Gastroesophageal sphincter (tissue), 4 donors: ENCODE measurements at regions not wholly inside any gene's neighbourhood (a gene's known extent, or its start where the extent isn't known, plus 50 kb on each side); places are given as distances from the start of the nearest gene placed in this dataset.

Experiments used
- ATAC-seq: fragments of 150-250 bp; one replicate; pipeline ENCODE4 v1.9.1; 2016; ENCODE audit warnings: mild to moderate bottlenecking, moderate library complexity
- H3K27ac ChIP-seq, 4 donors: fragments of 200-600 bp; sonication (generic) in 3 of 4; 1 replicate in 3 of 4; 2 replicates in 1 of 4; pipeline ENCODE4 v1.5.1; 2016 to 2019
- H3K27me3 ChIP-seq: fragments of 200-600 bp; sonication (generic); one replicate; pipeline ENCODE4 v1.5.1; 2019
- H3K36me3 ChIP-seq, 2 donors: fragments of 200-600 bp; sonication (generic); one replicate each; pipeline ENCODE4 v1.5.1; 2019; ENCODE audit warnings: control low read depth in 1 of 2
- H3K4me1 ChIP-seq, 3 donors: fragments of 200-600 bp; sonication (generic); 1 replicate in 2 of 3; 2 replicates in 1 of 3; pipeline ENCODE4 v1.5.1; 2016 to 2019; ENCODE audit warnings: control low read depth in 2 of 3
- H3K4me3 ChIP-seq, 2 donors: fragments of 200-600 bp; sonication (generic); one replicate each; pipeline ENCODE4 v1.5.1; 2019; ENCODE audit warnings: mild to moderate bottlenecking in 1 of 2, moderate library complexity in 1 of 2
- H3K9me3 ChIP-seq, 3 donors: fragments of 200-600 bp; sonication (generic); one replicate each; pipeline ENCODE4 v1.5.1; 2017 to 2019; ENCODE audit warnings: control low read depth in 2 of 3
- CTCF ChIP-seq, 4 experiments: fragments of 200-600 bp in 2 of 4; fragments of 450-650 bp in 2 of 4; sonication (generic) in 1 of 4; IDR thresholded peaks; one replicate each; pipeline ENCODE4 v1.5.1; 2017 to 2019; ENCODE audit warnings: antibody characterized with exemption in 4 of 4, mild to moderate bottlenecking in 2 of 4, moderate library complexity in 2 of 4
- EP300 ChIP-seq: sonication (generic); formaldehyde crosslinking; IDR thresholded peaks from one replicate; pipeline ENCODE4 v1.6.1; 2017; ENCODE audit warnings: antibody characterized with exemption, mild to moderate bottlenecking
- POLR2A ChIP-seq, 2 donors: fragments of 450-650 bp; IDR thresholded peaks; one replicate each; pipeline ENCODE4 v1.6.1; 2017; ENCODE audit warnings: antibody characterized with exemption in 2 of 2, mild to moderate bottlenecking in 2 of 2, moderate library complexity in 1 of 2
- POLR2AphosphoS5 ChIP-seq: sonication (generic); formaldehyde crosslinking; IDR thresholded peaks from one replicate; pipeline ENCODE4 v1.6.1; 2017; ENCODE audit warnings: antibody characterized with exemption
- WGBS, 2 donors: methylation state at CpG; one replicate each; pipeline ENCODE4 v1.1.5; 2018; ENCODE audit warnings: low coverage in 1 of 2; 5-methylcytosine and 5-hydroxymethylcytosine counted together

GRCh38 chr13:33626407-33626806, 191.5 kb upstream of the RFC3 start:
- no peaks in the 10 kb centered on the region for H3K4me1 ChIP-seq
- no peak for ATAC-seq
- no peaks in the 10 kb centered on the region for H3K9me3 ChIP-seq
- no peak overlapping the region for H3K4me3 ChIP-seq
- H3K27ac ChIP-seq, result no peak overlapping the region
- H3K36me3 ChIP-seq, result no peaks in the 10 kb centered on the region
- no peak for TF ChIP-seq EP300
- TF ChIP-seq POLR2AphosphoS5, result no peak
- no peak for TF ChIP-seq CTCF (IDR thresholded peaks at IDR 0.05)
- no peak for TF ChIP-seq POLR2A (IDR thresholded peaks at IDR 0.05)
- no peaks in the 10 kb centered on the region for H3K27me3 ChIP-seq

GRCh38 chr13:33628662-33629061, 189.3 kb upstream of the RFC3 start:
- no peaks in the 10 kb centered on the region for H3K9me3 ChIP-seq
- TF ChIP-seq POLR2AphosphoS5 (no peak), CTCF (IDR thresholded peaks at IDR 0.05) (no peak)
- no peak for ATAC-seq
- H3K4me3 ChIP-seq, result no peak overlapping the region
- H3K4me1 ChIP-seq, result no peaks in the 10 kb centered on the region
- H3K27me3 ChIP-seq, result no peaks in the 10 kb centered on the region
- no peaks in the 10 kb centered on the region for H3K36me3 ChIP-seq
- WGBS, 2 donors, result 87 to 95% methylated on average over 4 to 6 of the region's 6 CpGs
- H3K27ac ChIP-seq, result no peak overlapping the region

GRCh38 chr13:33629605-33630360, 188.2 kb upstream of the RFC3 start:
- Histone ChIP-seq H3K27ac (no peak overlapping the region), H3K4me1 (no peaks in the 10 kb centered on the region), H3K9me3 (no peaks in the 10 kb centered on the region), H3K4me3 (no peak overlapping the region), H3K36me3 (no peaks in the 10 kb centered on the region), H3K27me3 (no peaks in the 10 kb centered on the region)
- WGBS, 2 donors, result 60 to 74% methylated on average over 4 of the region's 4 CpGs
- TF ChIP-seq POLR2A (IDR thresholded peaks at IDR 0.05), result no peak
- no peak for TF ChIP-seq POLR2AphosphoS5
- TF ChIP-seq EP300, result no peak
- no peak for TF ChIP-seq CTCF (IDR thresholded peaks at IDR 0.05)
- ATAC-seq, result no peak

GRCh38 chr13:33633701-33634545, 184.0 kb upstream of the RFC3 start:
- H3K27me3 ChIP-seq, result no peaks in the 10 kb centered on the region
- H3K36me3 ChIP-seq, result no peaks in the 10 kb centered on the region
- TF ChIP-seq POLR2AphosphoS5 (no peak), EP300 (no peak), CTCF (IDR thresholded peaks at IDR 0.05) (no peak), POLR2A (IDR thresholded peaks at IDR 0.05) (no peak)
- H3K27ac ChIP-seq, result no peak overlapping the region
- ATAC-seq, result no peak
- H3K4me3 ChIP-seq, result no peak overlapping the region
- peaks cover 0 to 4% (median 0%) of the 10 kb centered on the region in 3 donors for H3K4me1 ChIP-seq
- H3K9me3 ChIP-seq, result no peaks in the 10 kb centered on the region
- 74% methylated on average over 3 of the region's 3 CpGs for WGBS, 2 donors

GRCh38 chr13:33634546-33634982, 183.4 kb upstream of the RFC3 start:
- Histone ChIP-seq H3K27ac (peak overlapping the region in 1 of 4 donors; percentile 14), H3K4me3 (no peak overlapping the region), H3K4me1 (peaks cover 0 to 10% (median 0%) of the 10 kb centered on the region in 3 donors), H3K9me3 (no peaks in the 10 kb centered on the region), H3K36me3 (no peaks in the 10 kb centered on the region), H3K27me3 (no peaks in the 10 kb centered on the region)
- 80% methylated on average over 2 to 8 of the region's 8 CpGs for WGBS, 2 donors
- no peak for TF ChIP-seq POLR2A (IDR thresholded peaks at IDR 0.05)
- no peak for TF ChIP-seq CTCF (IDR thresholded peaks at IDR 0.05)
- no peak for TF ChIP-seq POLR2AphosphoS5
- TF ChIP-seq EP300, result no peak
- ATAC-seq, result no peak
